OCI-LY1 (cell line): ENCODE measurements at regions not wholly inside any gene's neighbourhood (a gene's known extent, or its start where the extent isn't known, plus 50 kb on each side); places are given as distances from the start of the nearest gene placed in this dataset.

ENCODE experiments used
- H2AFZ ChIP-seq: fragments of 200-600 bp; sonication (generic), shearing (Covaris generic); 2 replicates; pipeline ENCODE4 v1.6.0; 2014; ENCODE audit warnings: antibody characterized with exemption, mild to moderate bottlenecking, low read length
- H3F3A ChIP-seq: fragments of 200-600 bp; sonication (generic), shearing (Covaris generic); 2 replicates; pipeline ENCODE4 v1.6.0; 2014; ENCODE audit warnings: mild to moderate bottlenecking, antibody characterized with exemption, low read length, moderate library complexity; ENCODE audit not compliant: insufficient read depth
- H3K27ac ChIP-seq: fragments of 200-600 bp; sonication (generic); 2 replicates; pipeline ENCODE4 v1.5.1; 2014; ENCODE audit warnings: low read length, mixed run types, mild to moderate bottlenecking, low read depth; ENCODE audit not compliant: poor library complexity, severe bottlenecking
- H3K27me3 ChIP-seq: fragments of 200-600 bp; sonication (generic); 2 replicates; pipeline ENCODE4 v1.6.0; 2014; ENCODE audit warnings: antibody characterized with exemption, mild to moderate bottlenecking, low read length, moderate library complexity; ENCODE audit not compliant: insufficient read depth
- H3K36me3 ChIP-seq: fragments of 200-600 bp; sonication (generic); 2 replicates; pipeline ENCODE4 v1.6.1; 2014; ENCODE audit warnings: mild to moderate bottlenecking, antibody characterized with exemption, low read length, moderate library complexity, mixed read lengths; ENCODE audit not compliant: insufficient read depth
- H3K4me1 ChIP-seq: fragments of 200-600 bp; sonication (generic); 2 replicates; pipeline ENCODE4 v1.5.1; 2014; ENCODE audit warnings: mild to moderate bottlenecking, low read length, moderate library complexity; ENCODE audit not compliant: insufficient read depth, severe bottlenecking
- H3K4me2 ChIP-seq: fragments of 200-600 bp; sonication (generic), shearing (Covaris generic); 2 replicates; pipeline ENCODE4 v1.6.1; 2014; ENCODE audit warnings: low read length
- H3K4me3 ChIP-seq: fragments of 200-600 bp; sonication (generic); 2 replicates; pipeline ENCODE4 v1.5.1; 2014; ENCODE audit warnings: low read length, low read depth, mild to moderate bottlenecking, mixed read lengths; ENCODE audit not compliant: poor library complexity, severe bottlenecking
- H3K79me2 ChIP-seq: fragments of 200-600 bp; shearing (Covaris generic); 2 replicates; pipeline ENCODE4 v1.6.1; 2016; ENCODE audit warnings: mixed run types, low read length, mixed read lengths; ENCODE audit not compliant: insufficient read depth
- H3K9ac ChIP-seq: fragments of 200-600 bp; sonication (generic), shearing (Covaris generic); 2 replicates; pipeline ENCODE4 v1.6.1; 2014; ENCODE audit warnings: mild to moderate bottlenecking, low read length, mixed read lengths
- H3K9me2 ChIP-seq: fragments of 200-600 bp; sonication (generic), shearing (Covaris generic); 2 replicates; pipeline ENCODE4 v1.6.1; 2014; ENCODE audit warnings: low read depth, mild to moderate bottlenecking, low read length, mixed read lengths
- H3K9me3 ChIP-seq: fragments of 200-600 bp; shearing (Covaris generic); 2 replicates; pipeline ENCODE4 v1.6.1; 2014; ENCODE audit warnings: low read length, mixed read lengths
- H4K20me1 ChIP-seq: fragments of 200-600 bp; sonication (generic), shearing (Covaris generic); 2 replicates; pipeline ENCODE4 v1.6.0; 2016; ENCODE audit warnings: mild to moderate bottlenecking, low read length; ENCODE audit not compliant: insufficient read depth
- CTCF ChIP-seq: fragments of 200-600 bp; sonication (generic), shearing (Covaris generic); IDR thresholded peaks from 2 replicates; pipeline ENCODE4 v1.5.1; 2017; ENCODE audit warnings: mild to moderate bottlenecking, antibody characterized with exemption, low read length, moderate library complexity, mixed read lengths
- EZH2 ChIP-seq: fragments of 200-600 bp; sonication (generic), shearing (Covaris generic); IDR thresholded peaks from 2 replicates; pipeline ENCODE4 v1.8.0; 2017; ENCODE audit warnings: borderline replicate concordance, mixed run types, mild to moderate bottlenecking, antibody characterized with exemption, low read length, moderate library complexity, mixed read lengths

- Histone ChIP-seq H3K36me3 (no peaks in the 10 kb centered on the region), H3K4me3 (no peak overlapping the region), H2AFZ (no peak overlapping the region), H4K20me1 (peaks cover 4% of the 10 kb centered on the region; the same call in 1 of the 2 replicates), H3K27ac (no peak overlapping the region), H3K9ac (no peak overlapping the region), H3K4me2 (no peak overlapping the region), H3F3A (no peaks in the 10 kb centered on the region), H3K79me2 (peaks cover 6% of the 10 kb centered on the region; the same call in 1 of the 2 replicates), H3K4me1 (no peaks in the 10 kb centered on the region), H3K9me3 (no peaks in the 10 kb centered on the region), H3K27me3 (no peaks in the 10 kb centered on the region), H3K9me2 (no peaks in the 10 kb centered on the region)
- TF ChIP-seq CTCF, result no peak
- TF ChIP-seq EZH2, result no peak
Measured at GRCh38 chr3:72401005-72401545, 447.2 kb downstream of the SHQ1 start.

- H3K9me3 ChIP-seq, result no peaks in the 10 kb centered on the region
- H3K4me3 ChIP-seq, result no peak overlapping the region
- no peaks in the 10 kb centered on the region for H3F3A ChIP-seq
- H4K20me1 ChIP-seq, result 0 out of 2 replicates have a peak, but pooled peaks cover 3% of the 10 kb centered on the region
- no peak overlapping the region for H2AFZ ChIP-seq
- no peak overlapping the region for H3K27ac ChIP-seq
- peaks cover 6% of the 10 kb centered on the region; the same call in 1 of the 2 replicates for H3K79me2 ChIP-seq
- no peaks in the 10 kb centered on the region for H3K27me3 ChIP-seq
- H3K4me1 ChIP-seq, result no peaks in the 10 kb centered on the region
- H3K9ac ChIP-seq, result no peak overlapping the region
- TF ChIP-seq CTCF, result no peak
- no peak for TF ChIP-seq EZH2
- H3K36me3 ChIP-seq, result no peaks in the 10 kb centered on the region
- H3K4me2 ChIP-seq, result no peak overlapping the region
- no peaks in the 10 kb centered on the region for H3K9me2 ChIP-seq
Measured at GRCh38 chr3:72398781-72399180, 449.5 kb downstream of the SHQ1 start.

DNA sequence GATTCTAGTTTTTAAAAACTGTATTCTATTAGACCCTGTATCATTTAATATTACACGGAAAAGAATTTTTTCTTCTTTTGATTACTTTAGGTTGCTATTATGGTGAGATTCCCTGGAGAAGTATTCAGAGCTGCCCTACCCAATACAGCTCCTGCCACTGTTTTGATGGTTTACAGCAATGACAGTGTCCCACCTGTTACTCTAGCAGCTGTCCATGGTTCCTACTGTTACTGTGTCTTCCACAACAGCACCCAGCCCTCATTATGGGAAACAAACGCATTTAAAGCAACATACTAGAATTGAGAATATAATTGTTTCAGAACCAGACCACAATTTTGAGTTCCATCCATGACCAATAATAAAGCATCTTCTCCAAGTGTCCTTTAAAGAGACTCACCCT lies 450.7 kb downstream of the SHQ1 start:
- Histone ChIP-seq H3F3A (no peaks in the 10 kb centered on the region), H3K36me3 (no peaks in the 10 kb centered on the region), H3K9ac (no peak overlapping the region), H3K4me1 (no peaks in the 10 kb centered on the region), H2AFZ (no peak overlapping the region), H3K9me2 (no peaks in the 10 kb centered on the region), H3K9me3 (no peaks in the 10 kb centered on the region), H3K4me2 (no peak overlapping the region), H4K20me1 (0 out of 2 replicates have a peak, but pooled peaks cover 3% of the 10 kb centered on the region), H3K27me3 (no peaks in the 10 kb centered on the region), H3K79me2 (peaks cover 6% of the 10 kb centered on the region; the same call in 1 of the 2 replicates), H3K27ac (no peak overlapping the region), H3K4me3 (no peak overlapping the region)
- TF ChIP-seq EZH2, result no peak

DNA sequence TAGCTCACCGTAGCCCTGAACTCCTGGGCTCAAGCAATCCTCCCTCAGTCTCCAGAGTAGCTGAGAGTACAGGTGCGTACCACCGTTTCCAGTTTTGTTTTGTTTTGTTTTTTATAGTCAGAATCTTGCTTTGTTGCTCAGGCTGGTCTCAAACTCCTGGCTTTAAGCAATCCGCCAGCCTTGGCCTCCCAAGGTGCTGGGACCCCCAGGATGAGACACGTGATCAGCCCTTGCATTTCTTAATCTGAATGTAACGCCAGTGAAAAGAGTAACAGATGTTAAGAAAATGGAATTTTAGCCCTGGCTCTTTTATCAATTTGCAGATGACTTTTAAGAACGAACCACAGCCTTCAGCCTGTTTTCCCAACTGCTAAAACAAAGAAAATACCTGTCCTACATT lies 451.3 kb downstream of the SHQ1 start:
- Histone ChIP-seq H3K27ac (no peak overlapping the region), H3K36me3 (no peaks in the 10 kb centered on the region), H3K9me2 (no peaks in the 10 kb centered on the region), H3F3A (no peaks in the 10 kb centered on the region), H3K9ac (no peak overlapping the region), H3K79me2 (peaks cover 6% of the 10 kb centered on the region; the same call in 1 of the 2 replicates), H3K27me3 (no peaks in the 10 kb centered on the region), H3K4me1 (no peaks in the 10 kb centered on the region), H3K4me3 (no peak overlapping the region), H3K9me3 (no peaks in the 10 kb centered on the region), H2AFZ (no peak overlapping the region), H4K20me1 (0 out of 2 replicates have a peak, but pooled peaks cover 3% of the 10 kb centered on the region), H3K4me2 (no peak overlapping the region)
- TF ChIP-seq CTCF (no peak), EZH2 (no peak)
